SU-DHL-6 (cell line): ENCODE measurements at regions not wholly inside any gene's neighbourhood (a gene's known extent, or its start where the extent isn't known, plus 50 kb on each side); places are given as distances from the start of the nearest gene placed in this dataset.

Experiments
- H2AFZ ChIP-seq: fragments of 200-600 bp; sonication (generic); 2 replicates; pipeline ENCODE4 v1.6.1; 2014; ENCODE audit warnings: low read depth, mild to moderate bottlenecking, moderate library complexity, mixed read lengths, antibody characterized with exemption, low read length; ENCODE audit not compliant: severe bottlenecking
- H3F3A ChIP-seq: fragments of 200-600 bp; shearing (Covaris generic); 2 replicates; pipeline ENCODE4 v1.6.0; 2016; ENCODE audit warnings: antibody characterized with exemption, mild to moderate bottlenecking; ENCODE audit not compliant: insufficient read depth
- H3K27ac ChIP-seq: fragments of 200-600 bp; sonication (generic); 2 replicates; pipeline ENCODE4 v1.5.1; 2016; ENCODE audit warnings: low read depth, mild to moderate bottlenecking, low read length, moderate library complexity, mixed read lengths
- H3K27me3 ChIP-seq: fragments of 200-600 bp; sonication (generic), shearing (Covaris generic); 2 replicates; pipeline ENCODE4 v1.6.0; 2014; ENCODE audit warnings: mild to moderate bottlenecking, low read length
- H3K36me3 ChIP-seq: fragments of 200-600 bp; sonication (generic); 2 replicates; pipeline ENCODE4 v1.6.1; 2014; ENCODE audit warnings: mild to moderate bottlenecking, low read length, mixed read lengths
- H3K4me2 ChIP-seq: fragments of 300-600, 200-600 bp; shearing (Covaris generic), sonication (generic); 2 replicates; pipeline ENCODE4 v1.6.0; 2014; ENCODE audit warnings: low read length, low read depth, mild to moderate bottlenecking; ENCODE audit not compliant: poor library complexity, severe bottlenecking
- H3K4me3 ChIP-seq: fragments of 200-600 bp; sonication (generic); 2 replicates; pipeline ENCODE4 v1.5.1; 2014; ENCODE audit warnings: antibody characterized with exemption, low read length, mild to moderate bottlenecking, mixed read lengths; ENCODE audit not compliant: insufficient read depth, poor library complexity, severe bottlenecking
- H3K79me2 ChIP-seq: fragments of 200-600 bp; sonication (generic); 2 replicates; pipeline ENCODE4 v1.6.1; 2014; ENCODE audit warnings: mild to moderate bottlenecking, low read length, moderate library complexity; ENCODE audit not compliant: insufficient read depth
- H3K9ac ChIP-seq: fragments of 200-600 bp; sonication (generic); 2 replicates; pipeline ENCODE4 v1.7.0; 2014; ENCODE audit warnings: mild to moderate bottlenecking, low read length
- H3K9me2 ChIP-seq: fragments of 200-600 bp; sonication (generic); replicated peaks from 2 replicates; pipeline ENCODE4 v1.6.1; 2014; ENCODE audit warnings: low read length; ENCODE audit not compliant: insufficient read depth
- H3K9me3 ChIP-seq: fragments of 200-600 bp; sonication (generic); 2 replicates; pipeline ENCODE4 v1.6.1; 2014; ENCODE audit warnings: low read length, mixed read lengths; ENCODE audit not compliant: insufficient read depth
- H4K20me1 ChIP-seq: fragments of 200-600 bp; sonication (generic); 2 replicates; pipeline ENCODE4 v1.6.1; 2014; ENCODE audit warnings: low read depth, mild to moderate bottlenecking, antibody characterized with exemption, low read length, moderate library complexity, mixed read lengths
- EZH2phosphoT487 ChIP-seq: fragments of 200-600 bp; sonication (generic), shearing (Covaris generic); conservative IDR thresholded peaks from 2 replicates; pipeline ENCODE4 v1.6.1; 2018; ENCODE audit warnings: mild to moderate bottlenecking, antibody characterized with exemption, low read length, moderate library complexity, mixed read lengths
- TF ChIP-seq, protein P1 (sequence below): fragments of 200-600 bp; sonication (generic); IDR thresholded peaks from one replicate; pipeline ENCODE4 v1.5.1; 2017; ENCODE audit warnings: antibody characterized with exemption, mild to moderate bottlenecking, low read length, moderate library complexity; ENCODE audit not compliant: insufficient read depth, poor library complexity, severe bottlenecking

DNA sequence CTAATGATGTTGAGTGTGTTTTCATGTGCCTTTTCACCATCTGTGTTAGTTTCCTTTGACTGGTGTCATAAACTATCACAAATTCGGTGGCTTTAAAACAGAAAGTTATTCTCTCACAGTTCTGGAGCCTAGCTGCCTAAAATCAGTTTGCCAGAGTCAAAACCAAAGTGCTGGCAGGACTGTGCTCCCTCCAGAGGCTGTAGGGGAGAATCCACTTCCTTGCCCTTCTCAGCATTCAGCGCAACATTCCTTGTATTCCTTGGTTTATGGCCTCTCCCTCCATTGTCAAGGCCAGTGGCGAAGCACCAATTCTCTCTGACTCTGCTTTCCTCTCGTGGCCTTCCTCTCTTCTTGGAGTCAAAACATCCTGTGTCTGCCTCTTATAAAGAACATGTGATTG is 174.2 kb upstream of the PDE3A start:
- Histone ChIP-seq H3K36me3 (no peaks in the 10 kb centered on the region), H3K9me2 (no peaks in the 10 kb centered on the region), H3K27me3 (no peaks in the 10 kb centered on the region), H3K4me2 (no peak overlapping the region), H4K20me1 (no peaks in the 10 kb centered on the region), H3K79me2 (no peaks in the 10 kb centered on the region), H3K9me3 (no peaks in the 10 kb centered on the region), H3K27ac (no peak overlapping the region), H2AFZ (no peak overlapping the region), H3F3A (no peaks in the 10 kb centered on the region), H3K4me3 (no peak overlapping the region), H3K9ac (no peak overlapping the region)
- TF ChIP-seq, protein P1, sequence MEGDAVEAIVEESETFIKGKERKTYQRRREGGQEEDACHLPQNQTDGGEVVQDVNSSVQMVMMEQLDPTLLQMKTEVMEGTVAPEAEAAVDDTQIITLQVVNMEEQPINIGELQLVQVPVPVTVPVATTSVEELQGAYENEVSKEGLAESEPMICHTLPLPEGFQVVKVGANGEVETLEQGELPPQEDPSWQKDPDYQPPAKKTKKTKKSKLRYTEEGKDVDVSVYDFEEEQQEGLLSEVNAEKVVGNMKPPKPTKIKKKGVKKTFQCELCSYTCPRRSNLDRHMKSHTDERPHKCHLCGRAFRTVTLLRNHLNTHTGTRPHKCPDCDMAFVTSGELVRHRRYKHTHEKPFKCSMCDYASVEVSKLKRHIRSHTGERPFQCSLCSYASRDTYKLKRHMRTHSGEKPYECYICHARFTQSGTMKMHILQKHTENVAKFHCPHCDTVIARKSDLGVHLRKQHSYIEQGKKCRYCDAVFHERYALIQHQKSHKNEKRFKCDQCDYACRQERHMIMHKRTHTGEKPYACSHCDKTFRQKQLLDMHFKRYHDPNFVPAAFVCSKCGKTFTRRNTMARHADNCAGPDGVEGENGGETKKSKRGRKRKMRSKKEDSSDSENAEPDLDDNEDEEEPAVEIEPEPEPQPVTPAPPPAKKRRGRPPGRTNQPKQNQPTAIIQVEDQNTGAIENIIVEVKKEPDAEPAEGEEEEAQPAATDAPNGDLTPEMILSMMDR, result no peak
- TF ChIP-seq EZH2phosphoT487, result no peak

DNA sequence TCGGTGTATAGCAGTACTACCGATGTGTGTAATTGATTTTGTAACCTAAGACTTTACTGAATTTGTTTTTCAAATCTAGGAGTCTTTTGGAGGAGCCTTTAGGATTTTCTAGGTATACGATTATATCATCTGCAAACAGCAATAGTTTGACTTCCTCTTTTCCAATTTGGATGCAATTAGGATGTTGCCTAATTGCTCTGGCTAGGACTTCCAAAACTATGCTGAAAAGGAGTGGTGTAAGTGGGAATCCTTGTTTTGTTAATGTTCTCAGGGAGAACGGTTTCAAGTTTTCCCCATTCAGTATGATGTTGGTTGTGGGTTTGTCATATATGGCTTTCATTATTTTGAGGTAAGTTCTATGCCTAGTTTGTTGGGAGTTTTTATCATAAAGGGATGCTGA is 171.6 kb upstream of the PDE3A start:
- H3K79me2 ChIP-seq, result no peaks in the 10 kb centered on the region
- H3K9me3 ChIP-seq, result no peaks in the 10 kb centered on the region
- H3F3A ChIP-seq, result no peaks in the 10 kb centered on the region
- no peak overlapping the region for H3K4me3 ChIP-seq
- no peaks in the 10 kb centered on the region for H3K9me2 ChIP-seq
- no peak overlapping the region for H3K4me2 ChIP-seq
- no peak overlapping the region for H3K27ac ChIP-seq
- no peak overlapping the region for H3K9ac ChIP-seq
- no peak overlapping the region for H2AFZ ChIP-seq
- TF ChIP-seq, protein P1, result no peak
- no peak for TF ChIP-seq EZH2phosphoT487
- no peaks in the 10 kb centered on the region for H4K20me1 ChIP-seq
- no peaks in the 10 kb centered on the region for H3K27me3 ChIP-seq
- H3K36me3 ChIP-seq, result no peaks in the 10 kb centered on the region

DNA sequence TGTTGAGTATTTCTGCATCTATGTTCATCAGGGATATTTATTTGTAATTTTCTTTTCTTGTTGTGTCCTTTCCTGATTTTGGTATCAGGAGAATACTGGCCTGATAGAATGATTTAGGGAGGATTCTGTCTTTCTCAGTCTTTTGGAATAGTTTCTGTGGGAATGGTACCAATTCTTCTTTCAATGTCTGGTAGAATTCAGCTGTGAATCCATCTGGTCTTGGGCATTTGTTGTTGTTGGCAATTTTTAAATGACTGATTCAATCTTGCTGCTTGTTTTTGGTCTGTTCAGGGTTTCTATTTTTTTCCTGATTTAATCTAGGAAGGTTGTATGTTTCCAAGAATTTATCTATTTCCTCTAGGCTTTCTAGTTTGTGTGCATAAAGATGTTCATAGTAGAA is 170.9 kb upstream of the PDE3A start:
- Histone ChIP-seq H4K20me1 (no peaks in the 10 kb centered on the region), H2AFZ (no peak overlapping the region), H3K79me2 (no peaks in the 10 kb centered on the region), H3K9me2 (no peaks in the 10 kb centered on the region), H3K9ac (no peak overlapping the region), H3F3A (no peaks in the 10 kb centered on the region), H3K4me2 (no peak overlapping the region), H3K27me3 (no peaks in the 10 kb centered on the region), H3K9me3 (no peaks in the 10 kb centered on the region), H3K27ac (no peak overlapping the region), H3K4me3 (no peak overlapping the region), H3K36me3 (no peaks in the 10 kb centered on the region)
- TF ChIP-seq EZH2phosphoT487, result no peak
- TF ChIP-seq, protein P1, result no peak

DNA sequence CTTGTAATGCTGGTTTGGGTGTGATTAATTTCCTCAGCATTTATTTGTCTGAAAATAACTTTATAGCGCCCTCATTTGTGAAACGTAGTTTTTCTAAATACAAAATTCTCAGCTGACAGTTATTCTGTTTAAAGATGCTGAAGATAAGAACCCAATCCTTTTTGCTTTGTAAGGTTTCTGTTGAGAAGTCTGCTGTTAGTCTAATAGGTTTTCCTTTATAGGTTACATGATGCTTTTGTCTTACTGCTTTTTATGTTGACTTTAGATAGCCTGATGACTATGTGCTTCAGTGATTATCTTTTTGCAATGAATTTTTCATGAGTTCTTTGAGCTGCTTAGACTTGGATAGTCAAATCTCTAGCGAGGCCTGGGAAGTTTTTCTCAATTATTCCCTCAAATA is 168.6 kb upstream of the PDE3A start:
- no peaks in the 10 kb centered on the region for H3K36me3 ChIP-seq
- H2AFZ ChIP-seq, result no peak overlapping the region
- TF ChIP-seq EZH2phosphoT487, result no peak
- H3K9me3 ChIP-seq, result no peaks in the 10 kb centered on the region
- no peaks in the 10 kb centered on the region for H3K9me2 ChIP-seq
- H3F3A ChIP-seq, result no peaks in the 10 kb centered on the region
- H3K9ac ChIP-seq, result no peak overlapping the region
- no peak overlapping the region for H3K4me2 ChIP-seq
- no peaks in the 10 kb centered on the region for H3K27me3 ChIP-seq
- no peak overlapping the region for H3K4me3 ChIP-seq
- H3K79me2 ChIP-seq, result no peaks in the 10 kb centered on the region
- no peak overlapping the region for H3K27ac ChIP-seq
- H4K20me1 ChIP-seq, result no peaks in the 10 kb centered on the region
